ENCODE measurements at regions not wholly inside any gene's neighbourhood (a gene's known extent, or its start where the extent isn't known, plus 50 kb on each side); places are given as distances from the start of the nearest gene placed in this dataset.

GRCh38 chr19:30135797-30136196, 193.8 kb downstream of the URI1 start:
- H2BK12ac ChIP-seq (ENCODE audit: low read depth, low read length) = no peak overlapping the region
- no peak overlapping the region for H3K27ac ChIP-seq (ENCODE audit: low read depth, low read length)
- no peak overlapping the region for H4K91ac ChIP-seq (replicated peaks; ENCODE audit: insufficient read length, low read length)
- no peaks in the 10 kb centered on the region for H4K20me1 ChIP-seq (replicated peaks in 1 of 2; ENCODE audit: control insufficient read depth in 1 of 2, insufficient read depth in 2 of 2, low read length in 2 of 2)
- no peak overlapping the region for H3K56ac ChIP-seq (replicated peaks; ENCODE audit: insufficient read length, low read depth, low read length)
- no peak for DNase-seq (ENCODE audit: low read depth in 1 of 2, low spot score in 2 of 2)
- H2BK120ac ChIP-seq (replicated peaks; ENCODE audit: low read depth, low read length) = no peak overlapping the region
- no peak overlapping the region for H3K4me2 ChIP-seq (ENCODE audit: insufficient read depth in 1 of 2, low read depth in 2 of 2, low read length in 2 of 2)
- H3K18ac ChIP-seq (ENCODE audit: extremely low read depth, low read length) = no peak overlapping the region
- TF ChIP-seq GTF2F1 (IDR thresholded peaks at IDR 0.05; ENCODE audit: borderline replicate concordance, low read depth, low read length) (no peak), BACH1 (IDR thresholded peaks at IDR 0.05; ENCODE audit: low read length) (no peak), TAF7 (optimal IDR thresholded peaks at IDR 0.05; ENCODE audit: borderline replicate concordance, low read depth, low read length) (no peak), PHF8 (conservative IDR thresholded peaks at IDR 0.05; ENCODE audit: low read depth, low read length) (no peak), NANOG (IDR thresholded peaks at IDR 0.05; ENCODE audit: insufficient read depth, low read depth, low read length, poor library complexity, severe bottlenecking) (no peak), RNF2 (IDR thresholded peaks at IDR 0.05; ENCODE audit: borderline replicate concordance, low read depth, low read length, missing control alignments, poor library complexity, severe bottlenecking) (no peak), CREB1 (IDR thresholded peaks at IDR 0.05) (no peak), CBX5 (IDR thresholded peaks at IDR 0.05; ENCODE audit: low read depth, low read length) (no peak), POU5F1 (IDR thresholded peaks at IDR 0.05; ENCODE audit: low read depth, low read length) (no peak), CTBP2 (IDR thresholded peaks at IDR 0.05; ENCODE audit: borderline replicate concordance, insufficient read depth, insufficient read length, low read length) (no peak), POLR2AphosphoS5 (IDR thresholded peaks at IDR 0.05; ENCODE audit: low read depth, low read length) (no peak), NRF1 (IDR thresholded peaks at IDR 0.05; ENCODE audit: low read depth, low read length) (no peak), TBP (IDR thresholded peaks at IDR 0.05; ENCODE audit: low read depth, low read length) (no peak), EGR1 (IDR thresholded peaks at IDR 0.05; ENCODE audit: borderline replicate concordance, low read depth, low read length) (no peak)
- no peaks in the 10 kb centered on the region for H3K79me2 ChIP-seq (ENCODE audit: control insufficient read depth in 1 of 2, insufficient read depth in 2 of 2, low read length in 2 of 2)
- H2AK5ac ChIP-seq (ENCODE audit: low read depth, low read length) = no peak overlapping the region
- H3K23me2 ChIP-seq (ENCODE audit: low read depth, low read length) = no peaks in the 10 kb centered on the region
- no peak overlapping the region for H4K8ac ChIP-seq (ENCODE audit: extremely low read depth, insufficient read depth, low read length)
- no peaks in the 10 kb centered on the region; a peak in 1 of 7 replicates for H3K27me3 ChIP-seq (replicated peaks in 1 of 4; ENCODE audit: control insufficient read depth in 3 of 4, extremely low read depth in 1 of 4, insufficient read depth in 3 of 4, low read length in 3 of 4)
- no peak overlapping the region for H3K4me3 ChIP-seq (ENCODE audit: extremely low read depth in 1 of 4, insufficient read depth in 2 of 4, low read depth in 3 of 4, low read length in 4 of 4)
- H3K9me3 ChIP-seq (ENCODE audit: insufficient read depth in 2 of 2, low read depth in 1 of 2, low read length in 1 of 2) = no peaks in the 10 kb centered on the region; a peak in 1 of 4 replicates
- H3K9ac ChIP-seq (replicated peaks in 1 of 4; ENCODE audit: extremely low read depth in 1 of 4, low read depth in 3 of 4, low read length in 3 of 4) = no peak overlapping the region
- H3K79me1 ChIP-seq (ENCODE audit: low read depth, low read length) = no peaks in the 10 kb centered on the region
- no peak overlapping the region for H4K5ac ChIP-seq (ENCODE audit: insufficient read length, low read depth, low read length)
- H3K14ac ChIP-seq (ENCODE audit: insufficient read length) = no peak overlapping the region
- peaks cover 0 to 9% (median 0%) of the 10 kb centered on the region in 4 experiments; a peak in 2 of 7 replicates for H3K4me1 ChIP-seq (replicated peaks in 1 of 4; ENCODE audit: control insufficient read depth in 3 of 4, insufficient read depth in 4 of 4, low read length in 3 of 4)
- no peak for FAIRE-seq
- H2AFZ ChIP-seq (ENCODE audit: low read length) = 0 out of 2 replicates have a peak overlapping the region, but pooled peaks have one; percentile 88
- H3K36me3 ChIP-seq (ENCODE audit: control insufficient read depth in 2 of 4, insufficient read depth in 4 of 4, low read length in 3 of 4) = no peaks in the 10 kb centered on the region
- H3K23ac ChIP-seq (ENCODE audit: insufficient read length) = no peak overlapping the region
- H3K4ac ChIP-seq (replicated peaks; ENCODE audit: insufficient read length, low read depth, low read length) = no peak overlapping the region
- 91% methylated on average over 4 of the region's 4 CpGs; no CpG with 5 or more reads in 1 of the 2 experiments for WGBS, 2 experiments (ENCODE audit: extremely low coverage in 1 of 2, insufficient coverage in 1 of 2, insufficient read length in 1 of 2, insufficient replicate concordance in 2 of 2, low coverage in 1 of 2, low lambda C conversion rate in 2 of 2, missing lambda C conversion rate in 1 of 2)
- H2BK20ac ChIP-seq (ENCODE audit: low read length) = no peak overlapping the region
- ChIA-PET POLR2A (ENCODE audit: partially characterized antibody) (no interaction called here), CTCF (ENCODE audit: partially characterized antibody) (interaction anchor here (2.5 kb wide), 1 partner anchor 9 kb away, joined by 7 read pairs; no protein-coding TSS in a partner anchor)
- H2BK5ac ChIP-seq (ENCODE audit: low read depth, low read length) = no peak overlapping the region
- H2BK15ac ChIP-seq (ENCODE audit: low read length) = no peak overlapping the region

All from H1 (cell line).